ENCODE measurements at regions not wholly inside any gene's neighbourhood (a gene's known extent, or its start where the extent isn't known, plus 50 kb on each side); places are given as distances from the start of the nearest gene placed in this dataset.
"Not testable (repeated sequence)": the region's sequence is repeated elsewhere in the genome, so short reads cannot be mapped to it uniquely, and the experiment has no call there.

DNA sequence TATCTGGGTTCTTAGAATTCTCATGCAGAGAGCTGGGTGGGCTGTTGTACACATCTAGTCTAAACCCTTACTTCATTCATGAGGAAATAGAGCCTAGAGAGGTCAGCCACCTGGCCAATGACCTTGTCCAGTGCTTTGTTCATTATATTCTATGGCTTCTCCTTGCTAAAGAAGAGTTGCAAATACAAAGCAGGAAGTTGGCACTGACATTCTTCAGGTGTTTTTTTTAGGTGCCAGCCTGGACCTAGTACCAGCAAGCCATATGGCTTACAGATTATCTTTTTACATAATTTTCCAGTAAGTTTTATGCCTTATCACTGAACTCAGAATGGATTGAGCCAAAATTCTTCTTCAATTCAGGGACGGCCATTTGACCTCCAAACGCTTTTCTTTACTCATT is 54.7 kb upstream of the PGM2 start:
- DNase-seq = no peak

DNA sequence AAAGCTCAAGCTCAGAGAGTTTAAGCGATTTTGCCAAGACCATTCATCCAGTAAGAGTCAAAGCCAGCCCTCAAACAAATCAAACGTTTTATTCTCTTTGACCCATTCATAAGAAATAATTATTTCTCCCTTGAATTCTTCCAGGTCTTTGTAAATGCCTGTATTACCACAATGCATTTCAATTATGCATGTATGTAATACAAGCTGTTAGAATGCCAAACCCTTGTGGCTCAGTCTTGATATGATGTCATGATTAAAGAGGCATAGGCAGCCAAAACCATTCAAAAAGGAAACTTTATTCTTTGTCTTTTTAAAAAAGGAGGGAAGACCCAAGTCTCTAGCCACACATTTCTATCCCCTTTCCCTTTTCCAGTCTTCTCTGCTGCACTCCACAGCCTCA is 56.5 kb upstream of the PGM2 start:
- DNase-seq = peak; percentile 67

DNA sequence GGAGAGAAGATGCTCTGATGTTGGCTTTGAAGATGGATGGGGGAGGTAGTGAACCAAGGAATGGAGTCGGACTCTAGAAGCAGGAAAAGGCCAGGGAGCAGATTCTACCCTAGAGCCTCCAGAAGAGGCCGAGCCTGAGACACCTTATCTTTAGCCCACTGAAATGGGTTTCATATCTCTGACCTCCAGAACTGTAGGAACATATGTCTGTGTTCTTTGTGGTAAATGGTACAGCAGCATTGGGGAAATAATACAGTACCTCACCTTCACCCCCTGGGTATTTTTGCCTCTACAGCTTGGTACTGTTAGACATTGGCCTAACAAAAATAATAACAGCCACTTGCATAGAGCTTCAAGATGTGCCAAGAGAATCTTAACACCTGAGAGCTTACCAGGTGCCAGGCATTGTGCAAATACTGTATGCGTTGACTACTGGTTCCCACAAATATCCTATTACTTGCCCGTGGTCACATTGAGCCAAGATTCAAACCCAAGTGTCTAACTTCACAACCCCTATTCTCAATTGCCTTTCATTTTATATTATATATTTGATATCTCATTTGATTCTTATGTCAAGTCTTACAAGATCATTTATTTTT is 57.0 kb upstream of the PGM2 start:
- DNase-seq = no peak

DNA sequence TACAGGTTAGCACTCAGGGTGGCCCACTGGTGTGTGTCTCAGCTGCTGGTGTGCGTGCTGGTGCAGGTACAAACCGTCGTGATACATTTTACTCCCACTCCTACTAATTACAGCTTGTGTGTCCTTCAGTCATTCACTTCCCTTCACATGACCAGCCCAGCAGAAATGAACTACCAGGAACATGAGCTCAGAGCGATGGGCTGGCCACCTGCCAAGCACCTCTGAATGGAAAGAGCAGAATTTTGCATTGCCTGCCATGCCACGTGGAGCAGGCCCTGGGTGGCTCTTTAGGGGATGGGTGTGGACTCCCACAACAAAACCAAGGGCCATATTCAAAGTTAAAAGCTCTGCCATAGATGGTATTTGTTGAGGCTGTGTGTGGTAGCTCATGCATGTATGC is 58.9 kb upstream of the PGM2 start:
- DNase-seq = peak; percentile 52

DNA sequence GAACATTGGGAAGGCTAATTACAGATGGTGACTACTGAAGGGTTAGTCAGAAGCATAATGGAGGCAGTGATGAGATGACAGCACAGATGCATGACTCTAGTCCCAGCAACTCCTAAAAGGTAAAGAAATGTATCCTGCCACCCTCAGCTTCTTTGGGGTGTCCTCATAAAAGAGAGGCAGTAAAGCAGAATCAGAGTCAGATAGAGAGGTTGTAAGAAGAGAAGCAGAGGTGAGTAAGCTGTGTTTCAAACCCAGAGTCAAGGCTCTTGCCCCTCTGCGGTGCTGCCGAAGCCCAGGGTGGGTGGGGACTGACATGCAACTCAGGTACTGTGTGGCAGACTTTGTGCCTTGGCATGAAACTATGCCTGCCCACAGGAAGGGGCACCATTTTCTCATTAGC is 59.5 kb upstream of the PGM2 start:
- no peak for DNase-seq

DNA sequence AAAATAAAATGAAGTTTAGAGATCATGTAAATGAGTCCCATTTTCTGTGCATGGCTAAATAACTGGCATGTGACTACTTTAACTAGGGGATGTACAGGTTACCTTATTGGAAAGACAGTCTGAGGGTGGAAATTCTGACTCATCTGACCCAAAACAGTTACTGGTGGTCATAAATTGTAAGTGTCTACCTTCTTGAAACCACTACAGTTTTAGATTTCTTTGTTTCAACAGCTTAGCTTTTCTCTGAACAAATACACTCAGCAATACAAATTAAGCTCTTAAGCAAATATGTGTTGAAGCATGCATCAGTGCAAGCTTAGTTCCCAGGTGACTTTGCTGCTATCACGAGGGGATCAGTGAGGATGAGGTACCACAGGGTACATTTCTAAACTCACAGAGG is 60.7 kb upstream of the PGM2 start:
- no peak for DNase-seq

DNA sequence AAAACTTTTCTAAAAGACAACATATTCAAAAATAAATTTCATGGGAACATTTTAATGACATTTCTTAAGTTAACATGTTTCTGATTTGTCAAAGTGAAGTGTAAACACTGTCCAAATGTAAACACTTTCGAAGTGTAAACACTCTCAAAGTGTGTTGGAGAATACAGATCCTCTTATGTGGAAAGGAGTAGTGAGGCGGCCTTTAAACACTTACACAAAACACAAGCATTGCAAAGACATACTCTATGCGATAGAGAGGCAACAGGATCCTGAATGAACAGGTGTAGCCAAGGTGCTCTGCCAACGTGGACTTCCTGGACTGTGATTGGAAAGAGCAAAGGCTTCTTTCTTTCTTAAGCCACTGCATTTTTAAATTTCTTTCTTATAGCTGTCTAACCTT is 62.7 kb upstream of the PGM2 start:
- DNase-seq = no peak

DNA sequence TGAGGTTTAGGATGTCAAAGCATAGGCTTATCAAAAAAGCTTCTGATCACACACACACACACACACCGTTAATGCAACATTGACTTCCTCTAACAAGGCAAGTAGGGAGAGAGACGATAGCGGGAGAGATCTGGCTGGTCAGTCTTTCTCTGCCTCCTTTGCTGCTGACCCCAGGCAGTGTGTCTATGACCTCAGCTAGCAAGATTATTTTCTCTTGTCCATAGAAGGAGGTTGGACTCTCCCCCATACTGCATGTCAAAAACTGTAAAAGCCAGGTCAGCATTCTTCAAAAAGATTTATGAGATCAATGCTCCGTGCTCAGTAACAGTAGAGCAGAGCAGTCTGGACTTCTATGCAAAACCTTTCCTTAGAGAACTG is 63.5 kb upstream of the PGM2 start:
- no peak for DNase-seq

DNA sequence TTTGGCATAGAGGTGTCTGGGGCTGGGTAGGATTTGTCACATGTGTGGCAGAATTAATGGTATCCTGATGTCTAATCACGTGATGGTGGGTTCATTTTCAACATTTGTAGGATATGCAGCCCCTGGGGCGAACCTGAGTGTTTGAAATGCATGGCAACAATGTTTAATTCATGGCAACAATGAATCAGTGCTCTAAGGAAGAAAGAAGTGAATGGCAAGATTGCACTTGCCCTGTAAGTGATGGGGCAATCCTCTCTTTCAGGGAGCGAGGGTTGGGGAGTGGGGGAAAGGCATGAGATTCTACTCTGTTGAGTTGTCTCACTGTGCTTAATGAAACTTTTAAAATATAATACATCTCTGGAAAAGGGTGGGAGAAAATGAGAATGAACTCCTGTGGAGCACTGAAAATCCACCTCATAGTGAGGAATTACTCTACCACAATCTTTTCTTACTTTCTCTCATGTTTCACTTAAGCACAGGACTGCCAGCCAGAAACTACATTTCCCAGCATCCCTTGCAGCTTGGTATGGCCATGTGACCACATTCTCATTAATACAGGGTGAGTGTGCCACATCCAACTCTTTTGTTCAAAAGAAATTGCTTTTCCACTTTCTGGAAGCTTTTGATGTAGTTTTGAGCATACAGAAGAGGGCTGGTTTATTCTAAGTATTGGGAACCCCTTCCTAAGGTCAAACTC is 64.0 kb upstream of the PGM2 start:
- DNase-seq = peak; percentile 9

DNA sequence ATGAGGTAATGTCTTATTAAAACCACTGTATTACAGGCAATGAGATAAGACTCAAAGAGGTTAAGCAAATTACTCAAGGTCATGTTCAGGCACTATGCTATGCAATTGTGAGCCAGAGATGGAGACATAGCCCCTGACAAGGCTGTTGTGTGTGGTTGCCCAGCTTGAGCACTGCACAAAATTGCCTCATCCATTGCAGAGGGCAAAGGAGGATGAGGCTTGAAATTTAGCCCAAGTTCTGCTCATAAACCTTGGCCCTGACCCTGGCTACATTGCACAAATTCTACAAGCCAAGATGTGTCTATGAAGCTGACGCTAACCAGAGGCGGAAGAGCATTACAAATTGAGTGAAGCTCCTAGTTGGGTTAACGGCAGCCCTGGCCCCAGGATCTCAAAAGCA is 65.6 kb upstream of the PGM2 start:
- no peak for DNase-seq

DNA sequence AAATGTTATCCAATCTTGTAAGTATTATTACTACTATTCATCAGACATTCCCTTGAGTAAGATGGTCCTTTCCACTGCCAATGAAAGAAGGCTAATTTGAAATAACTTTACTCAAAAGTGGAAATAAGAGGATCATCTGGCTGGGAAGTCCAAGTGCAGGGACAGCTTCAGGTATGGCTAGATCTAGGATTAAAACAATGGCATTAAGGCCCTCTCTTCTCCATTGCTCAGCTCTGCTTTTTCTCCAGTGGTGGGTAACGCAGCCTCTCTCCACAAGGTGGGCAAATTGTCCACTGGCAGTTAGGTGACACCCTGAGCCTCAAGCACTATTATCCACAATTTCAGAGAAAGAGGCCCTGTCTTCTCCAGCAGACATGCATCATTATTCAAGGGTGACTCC is 66.7 kb upstream of the PGM2 start:
- no peak for DNase-seq

DNA sequence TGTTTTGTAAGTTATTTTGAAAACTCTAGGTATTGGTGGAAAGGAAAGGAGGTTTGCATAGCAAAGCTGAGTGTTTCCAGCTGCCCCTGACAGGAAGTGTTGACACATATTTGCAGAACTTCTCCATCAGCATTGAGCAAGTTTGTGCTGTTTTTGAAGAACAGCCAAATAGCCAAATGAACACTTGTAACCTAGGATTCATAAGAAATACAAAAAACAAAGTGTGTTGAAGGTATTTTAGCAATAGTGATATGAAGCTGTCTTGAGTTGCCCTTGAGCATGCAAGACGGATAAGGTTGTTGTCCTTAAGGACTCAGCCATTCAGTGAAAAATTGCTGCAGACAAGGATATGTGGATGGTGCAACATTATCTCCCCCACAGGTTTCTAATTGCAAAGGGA is 68.3 kb upstream of the PGM2 start:
- DNase-seq = peak; percentile 50

DNA sequence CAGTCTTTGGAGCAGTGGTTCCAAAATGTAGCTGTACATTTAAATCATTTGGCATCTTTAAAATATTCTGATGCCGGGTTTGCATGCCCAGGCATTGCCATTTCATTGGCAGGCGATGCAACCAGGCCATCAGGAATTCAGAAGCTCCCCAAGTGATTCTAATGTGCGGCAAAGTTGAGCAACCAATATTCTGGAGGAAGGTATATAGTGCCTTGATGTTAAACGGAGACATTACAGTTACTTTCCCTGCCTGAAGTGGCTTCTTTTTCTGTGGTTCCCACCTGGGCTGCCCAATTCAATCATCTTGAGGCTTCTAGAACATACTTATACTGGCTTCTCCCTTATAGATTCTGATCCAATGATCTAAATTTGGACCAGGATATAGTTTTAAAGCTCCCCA is 68.7 kb upstream of the PGM2 start:
- DNase-seq = no peak

DNA sequence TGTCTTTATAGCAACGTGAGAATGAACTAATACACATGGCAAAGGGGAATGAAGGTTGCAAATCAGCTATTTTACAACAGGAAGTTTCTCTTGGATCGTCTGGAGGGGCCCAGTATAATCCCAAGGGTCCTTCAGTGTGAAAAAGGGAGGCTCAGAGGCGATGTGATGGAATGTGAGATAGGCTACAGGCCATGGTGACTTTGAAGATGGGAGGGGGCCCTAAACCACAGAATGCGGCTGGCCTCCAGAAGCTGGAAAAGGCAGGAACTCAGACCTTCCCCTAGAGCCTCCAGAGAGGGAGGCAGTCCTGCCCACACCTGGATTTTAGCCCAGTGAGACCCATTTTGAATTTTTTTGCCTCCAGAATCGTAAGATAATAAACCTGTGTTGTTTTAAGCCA is 69.4 kb upstream of the PGM2 start:
- DNase-seq = no peak

DNA sequence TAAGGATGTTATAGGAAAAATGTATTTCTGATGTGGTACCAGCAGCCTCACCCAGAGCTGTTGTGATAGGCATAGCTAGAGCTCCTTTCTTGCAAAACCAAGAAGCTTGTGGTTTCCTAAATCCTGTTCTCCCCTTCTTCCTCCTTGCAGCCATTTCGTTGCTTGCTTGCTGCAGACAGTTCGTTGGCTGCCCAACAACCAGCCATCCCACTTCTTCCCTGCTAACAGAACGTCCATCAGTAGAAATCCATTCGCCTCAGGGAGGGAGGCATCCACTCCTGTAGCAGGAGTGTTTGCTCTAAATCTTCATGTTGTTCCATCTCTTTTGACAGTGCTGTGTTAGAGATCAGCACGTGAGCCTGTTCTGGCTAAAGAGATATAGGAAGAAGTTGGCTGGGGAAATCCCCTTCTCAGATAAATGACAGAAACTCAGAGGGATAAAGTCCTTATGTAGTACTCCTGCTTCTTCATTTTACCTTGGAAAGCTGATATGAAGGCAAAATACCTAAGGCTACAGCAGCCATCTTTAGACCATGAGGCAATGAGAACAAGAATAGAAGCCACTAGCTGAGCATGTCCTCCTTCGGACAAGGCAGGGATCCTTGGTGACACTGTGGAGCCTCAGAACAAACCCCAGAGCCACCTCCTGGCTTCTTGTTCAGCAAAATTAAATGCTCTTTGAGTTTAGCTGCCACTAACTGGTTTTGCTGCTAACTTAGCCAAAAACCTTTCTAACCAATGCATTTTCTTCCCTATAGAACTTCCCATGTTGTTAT is 68.4 kb upstream of the RELL1 start:
- DNase-seq = no peak

DNA sequence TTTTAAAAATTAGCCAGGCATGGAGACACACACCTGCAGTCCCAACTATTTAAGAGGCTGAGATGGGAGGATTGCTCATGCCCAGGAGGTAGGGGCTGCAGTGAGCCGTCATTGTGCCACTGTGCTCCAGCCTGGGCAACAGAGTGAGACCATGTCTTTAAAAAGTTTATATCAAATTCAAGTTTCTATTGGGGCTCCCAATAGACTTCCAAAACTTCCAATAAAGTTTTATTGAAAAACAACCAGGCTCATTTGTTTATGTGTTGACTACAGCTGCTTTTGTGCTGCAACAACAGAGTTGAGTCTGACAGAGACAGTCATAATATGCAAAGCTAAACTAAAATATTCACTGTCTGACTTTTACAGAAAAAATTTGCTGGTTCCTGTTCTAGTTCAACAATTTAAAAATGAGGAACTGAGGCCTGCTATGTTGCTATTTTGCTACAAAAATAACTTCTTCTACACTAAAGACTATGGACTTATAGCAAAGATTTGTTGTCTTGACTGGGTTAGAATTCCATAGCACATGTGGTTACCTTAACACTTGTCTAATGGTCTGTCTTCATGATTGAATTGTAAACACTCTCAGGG is 63.3 kb upstream of the RELL1 start:
- no peak for DNase-seq

DNA sequence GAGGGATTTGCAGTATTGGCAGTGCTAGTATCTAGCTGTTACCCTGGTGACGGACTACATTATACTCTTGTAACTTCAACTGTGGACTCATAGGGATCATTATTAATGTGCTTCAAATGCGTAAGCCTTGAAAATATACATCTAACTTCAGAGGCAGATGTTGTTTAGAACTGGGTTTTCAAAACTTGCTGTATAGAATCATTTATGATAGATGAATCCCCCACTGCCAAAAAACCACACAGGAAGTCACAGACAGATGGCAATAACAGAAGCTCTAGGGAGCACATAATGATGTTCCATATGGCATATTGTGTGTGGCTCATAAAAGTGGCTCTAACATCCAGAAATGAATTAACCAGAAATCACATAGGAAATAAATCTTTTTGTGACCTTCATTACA is 62.3 kb upstream of the RELL1 start:
- DNase-seq = no peak

DNA sequence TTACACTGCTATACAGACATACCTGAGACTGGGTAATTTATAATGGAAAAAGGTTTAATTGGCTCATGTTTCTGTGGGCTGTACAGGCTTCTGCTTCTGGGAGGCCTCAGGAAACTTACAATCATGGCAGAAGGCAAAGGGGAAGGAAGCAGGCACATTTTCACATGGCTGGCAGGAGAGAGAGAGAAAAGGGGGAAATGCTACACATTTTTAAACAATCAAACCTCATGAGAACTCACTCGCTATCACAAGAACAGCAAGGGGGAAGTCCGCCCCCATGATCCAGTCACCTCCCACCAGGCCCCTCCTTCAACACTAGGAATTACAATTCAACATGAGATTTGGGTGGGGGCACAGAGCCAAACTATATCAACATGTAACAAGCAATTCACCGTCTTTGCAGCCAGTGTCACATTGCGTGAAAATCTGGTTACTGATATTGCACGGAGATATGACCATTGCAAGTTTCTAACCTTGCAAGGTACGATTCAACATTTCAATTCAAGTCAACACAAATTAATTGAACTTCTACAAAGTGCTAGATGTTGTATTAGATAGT is 61.7 kb upstream of the RELL1 start:
- DNase-seq = no peak

DNA sequence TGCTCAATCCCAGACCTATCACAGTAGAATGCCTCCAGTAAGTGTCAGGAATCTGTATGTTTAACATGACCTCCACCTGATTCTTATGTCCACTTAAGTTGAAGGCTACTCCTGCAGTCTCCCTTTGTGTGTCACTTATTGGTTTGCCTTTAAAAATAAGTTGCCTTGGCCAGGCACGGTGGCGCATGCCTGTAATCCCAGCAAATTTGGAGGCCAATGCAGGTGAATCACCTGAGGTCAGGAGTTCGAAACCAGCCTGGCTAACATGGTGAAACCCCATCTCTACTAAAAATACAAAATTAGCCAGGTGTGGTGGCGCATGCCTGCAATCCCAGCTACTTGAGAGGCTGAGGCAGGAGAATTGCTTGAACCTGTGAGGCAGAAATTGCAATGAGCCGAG is 60.7 kb upstream of the RELL1 start:
- DNase-seq = not testable (repeated sequence)

DNA sequence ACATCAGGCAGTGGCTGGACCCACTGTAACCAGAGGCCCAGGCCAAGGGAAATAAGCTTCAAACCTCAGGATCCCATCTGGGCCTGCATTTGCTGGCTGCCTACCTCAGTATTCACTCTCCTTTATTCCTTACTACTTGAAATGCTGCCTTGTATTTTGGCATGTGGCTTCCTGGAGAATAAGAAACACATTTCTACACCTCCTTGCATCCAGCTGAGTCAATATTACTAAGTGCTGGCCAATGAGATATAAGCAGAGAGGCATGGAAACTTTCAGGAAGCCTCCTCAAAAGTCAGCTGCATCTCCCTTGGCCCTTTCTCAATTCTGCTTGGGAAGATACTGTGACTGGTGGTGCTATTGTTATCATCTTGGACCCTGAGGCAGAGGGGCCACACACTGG is 59.8 kb upstream of the RELL1 start:
- no peak for DNase-seq

DNA sequence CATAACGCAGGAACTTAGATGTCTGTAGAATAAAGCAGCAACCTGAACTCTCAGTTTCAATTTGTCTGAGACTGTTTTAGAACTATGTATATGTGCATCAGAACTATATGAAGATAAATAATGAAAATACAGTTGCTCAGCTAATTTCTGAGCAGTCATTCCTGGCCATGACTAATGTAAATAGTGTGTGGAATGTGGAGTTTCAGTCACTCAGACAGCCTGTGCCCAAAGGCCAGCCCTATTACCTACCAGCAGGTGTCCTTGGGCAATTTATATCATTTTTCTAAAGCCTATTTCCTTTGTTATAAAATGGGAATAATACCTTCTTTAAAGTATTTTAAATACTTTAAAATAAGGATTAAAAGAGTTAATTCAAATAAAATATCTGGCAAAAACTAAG is 56.0 kb upstream of the RELL1 start:
- DNase-seq = peak; percentile 21

DNA sequence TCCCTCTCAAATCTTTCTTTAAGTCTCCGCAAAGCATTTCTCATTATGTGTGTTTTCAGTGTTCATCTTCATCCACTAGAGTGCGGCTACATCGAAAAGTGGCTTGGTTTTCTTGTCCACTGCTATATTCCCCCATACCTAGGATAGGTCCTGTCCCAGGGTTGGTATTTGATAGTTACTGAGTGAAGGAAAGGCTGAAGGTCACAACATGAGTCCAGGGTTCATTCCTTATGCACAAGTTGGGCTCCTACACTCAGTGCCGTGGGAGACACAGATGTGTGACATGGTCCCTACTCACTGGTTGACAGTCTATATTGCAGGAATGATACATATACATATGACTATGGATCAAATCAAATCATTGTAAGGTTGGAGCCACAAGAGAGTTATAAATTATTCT is 55.4 kb upstream of the RELL1 start:
- DNase-seq = no peak

DNA sequence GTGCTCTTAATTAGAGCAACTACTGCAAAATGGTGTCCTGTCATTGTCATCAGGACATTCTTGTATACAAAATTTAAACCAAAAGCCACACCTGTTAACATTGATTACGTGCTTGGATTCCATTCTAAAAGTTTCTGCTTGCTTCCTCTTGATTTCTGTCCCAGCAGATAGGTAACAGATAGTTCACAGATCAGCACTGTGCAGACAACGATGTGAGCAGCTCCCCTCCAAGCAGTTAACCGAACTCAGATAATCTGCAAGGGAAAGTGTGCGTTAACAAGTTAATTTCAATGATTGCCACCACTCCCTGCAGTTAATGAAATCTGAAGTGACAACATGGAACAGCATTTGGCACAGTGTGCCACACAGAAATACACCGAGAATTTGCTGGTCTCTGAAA is 54.4 kb upstream of the RELL1 start:
- no peak for DNase-seq

DNA sequence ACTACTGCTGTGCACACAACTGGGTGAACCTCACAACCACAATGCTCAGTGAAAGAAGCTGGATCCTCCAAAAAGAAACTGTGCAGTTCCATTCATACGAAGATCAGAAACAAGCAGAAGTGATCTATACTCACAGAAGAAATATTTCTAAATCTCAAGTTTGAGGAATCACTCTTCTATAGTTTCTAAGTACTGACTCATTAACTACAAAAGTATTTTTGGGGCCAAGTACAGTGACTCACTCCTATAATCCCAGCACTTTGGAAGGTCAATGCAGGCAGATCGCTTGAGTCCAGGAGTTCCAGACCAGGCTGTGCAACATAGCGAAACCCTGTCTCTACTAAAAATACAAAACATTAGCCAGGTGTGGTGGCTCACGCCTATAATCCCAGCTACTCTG is 51.3 kb upstream of the RELL1 start:
- DNase-seq = peak; percentile 56

All from fibroblast of skin of scalp (primary cell).